OCI-LY1 (cell line): ENCODE measurements at regions not wholly inside any gene's neighbourhood (a gene's known extent, or its start where the extent isn't known, plus 50 kb on each side); places are given as distances from the start of the nearest gene placed in this dataset.

Source experiments
- EZH2 ChIP-seq: fragments of 200-600 bp; sonication (generic), shearing (Covaris generic); IDR thresholded peaks from 2 replicates; pipeline ENCODE4 v1.8.0; 2017; ENCODE audit warnings: borderline replicate concordance, mixed run types, mild to moderate bottlenecking, antibody characterized with exemption, low read length, moderate library complexity, mixed read lengths
- TF ChIP-seq, protein P1 (sequence below): fragments of 200-600 bp; sonication (generic), shearing (Covaris generic); IDR thresholded peaks from 2 replicates; pipeline ENCODE4 v1.5.1; 2017; ENCODE audit warnings: mild to moderate bottlenecking, antibody characterized with exemption, low read length, moderate library complexity, mixed read lengths

DNA sequence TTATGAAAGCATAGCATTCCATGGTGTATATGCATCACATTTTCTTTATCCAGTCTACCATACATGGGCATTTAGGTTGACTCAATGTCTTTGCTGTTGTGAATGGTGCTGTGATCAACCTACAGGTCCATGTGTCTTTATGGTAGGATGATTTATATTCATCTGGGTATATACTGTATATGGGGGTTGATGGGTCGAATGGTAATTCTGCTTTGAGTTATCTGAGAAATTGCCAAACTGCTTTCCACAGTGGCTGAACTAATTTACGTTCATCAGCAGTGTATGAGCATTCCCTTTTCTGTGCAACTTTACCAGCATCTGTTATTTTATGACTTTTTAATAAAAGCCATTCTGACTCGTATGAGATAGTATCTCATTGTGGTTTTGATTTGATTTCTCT, 662.4 kb upstream of the BCHE start:
- TF ChIP-seq, protein P1, sequence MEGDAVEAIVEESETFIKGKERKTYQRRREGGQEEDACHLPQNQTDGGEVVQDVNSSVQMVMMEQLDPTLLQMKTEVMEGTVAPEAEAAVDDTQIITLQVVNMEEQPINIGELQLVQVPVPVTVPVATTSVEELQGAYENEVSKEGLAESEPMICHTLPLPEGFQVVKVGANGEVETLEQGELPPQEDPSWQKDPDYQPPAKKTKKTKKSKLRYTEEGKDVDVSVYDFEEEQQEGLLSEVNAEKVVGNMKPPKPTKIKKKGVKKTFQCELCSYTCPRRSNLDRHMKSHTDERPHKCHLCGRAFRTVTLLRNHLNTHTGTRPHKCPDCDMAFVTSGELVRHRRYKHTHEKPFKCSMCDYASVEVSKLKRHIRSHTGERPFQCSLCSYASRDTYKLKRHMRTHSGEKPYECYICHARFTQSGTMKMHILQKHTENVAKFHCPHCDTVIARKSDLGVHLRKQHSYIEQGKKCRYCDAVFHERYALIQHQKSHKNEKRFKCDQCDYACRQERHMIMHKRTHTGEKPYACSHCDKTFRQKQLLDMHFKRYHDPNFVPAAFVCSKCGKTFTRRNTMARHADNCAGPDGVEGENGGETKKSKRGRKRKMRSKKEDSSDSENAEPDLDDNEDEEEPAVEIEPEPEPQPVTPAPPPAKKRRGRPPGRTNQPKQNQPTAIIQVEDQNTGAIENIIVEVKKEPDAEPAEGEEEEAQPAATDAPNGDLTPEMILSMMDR: no peak
- TF ChIP-seq EZH2: no peak
